ENCODE measurements at regions not wholly inside any gene's neighbourhood (a gene's known extent, or its start where the extent isn't known, plus 50 kb on each side); places are given as distances from the start of the nearest gene placed in this dataset.

DNA sequence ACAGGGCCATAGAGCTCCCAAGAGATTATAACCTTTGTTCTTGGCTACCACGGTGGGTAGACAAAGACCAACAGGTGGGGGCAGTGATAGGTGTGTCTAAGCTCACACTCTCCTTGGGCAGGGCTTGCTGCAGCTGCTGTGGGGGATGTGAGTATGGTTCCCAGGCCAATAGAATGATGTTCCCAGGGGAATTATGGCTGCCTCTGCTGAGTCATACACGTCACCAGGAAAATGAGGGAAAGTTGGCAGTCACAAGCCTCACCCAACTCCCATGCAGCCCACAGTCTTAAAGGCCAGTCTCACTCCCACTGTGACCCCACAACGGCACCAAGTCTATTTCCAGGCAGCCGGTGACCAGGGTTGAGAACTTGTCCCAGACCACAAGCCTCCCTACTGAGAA is 453.4 kb upstream of the PODXL start:
- TF ChIP-seq MAZ (IDR thresholded peaks at IDR 0.05; ENCODE audit: borderline replicate concordance, low read depth, low read length) (no peak), KDM5A (IDR thresholded peaks at IDR 0.05) (no peak), FOXS1 (CRISPR knock-in tag; IDR thresholded peaks at IDR 0.05) (no peak), ZNF302 (CRISPR knock-in tag; IDR thresholded peaks at IDR 0.05) (no peak), PHF8 (IDR thresholded peaks at IDR 0.05; ENCODE audit: borderline replicate concordance, low read depth) (no peak), EP300 (IDR thresholded peaks at IDR 0.05) (no peak), POLR2A (IDR thresholded peaks at IDR 0.05; ENCODE audit: low read length) (no peak), BHLHE40 (IDR thresholded peaks at IDR 0.05; ENCODE audit: low read depth, low read length) (no peak), RAD21 (conservative IDR thresholded peaks at IDR 0.05 in 1 of 2, IDR thresholded peaks at IDR 0.05 in 1 of 2) (no peak)
- TF ChIP-seq, protein P1, sequence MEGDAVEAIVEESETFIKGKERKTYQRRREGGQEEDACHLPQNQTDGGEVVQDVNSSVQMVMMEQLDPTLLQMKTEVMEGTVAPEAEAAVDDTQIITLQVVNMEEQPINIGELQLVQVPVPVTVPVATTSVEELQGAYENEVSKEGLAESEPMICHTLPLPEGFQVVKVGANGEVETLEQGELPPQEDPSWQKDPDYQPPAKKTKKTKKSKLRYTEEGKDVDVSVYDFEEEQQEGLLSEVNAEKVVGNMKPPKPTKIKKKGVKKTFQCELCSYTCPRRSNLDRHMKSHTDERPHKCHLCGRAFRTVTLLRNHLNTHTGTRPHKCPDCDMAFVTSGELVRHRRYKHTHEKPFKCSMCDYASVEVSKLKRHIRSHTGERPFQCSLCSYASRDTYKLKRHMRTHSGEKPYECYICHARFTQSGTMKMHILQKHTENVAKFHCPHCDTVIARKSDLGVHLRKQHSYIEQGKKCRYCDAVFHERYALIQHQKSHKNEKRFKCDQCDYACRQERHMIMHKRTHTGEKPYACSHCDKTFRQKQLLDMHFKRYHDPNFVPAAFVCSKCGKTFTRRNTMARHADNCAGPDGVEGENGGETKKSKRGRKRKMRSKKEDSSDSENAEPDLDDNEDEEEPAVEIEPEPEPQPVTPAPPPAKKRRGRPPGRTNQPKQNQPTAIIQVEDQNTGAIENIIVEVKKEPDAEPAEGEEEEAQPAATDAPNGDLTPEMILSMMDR (IDR thresholded peaks at IDR 0.05) = no peak
- TF ChIP-seq, protein P2, sequence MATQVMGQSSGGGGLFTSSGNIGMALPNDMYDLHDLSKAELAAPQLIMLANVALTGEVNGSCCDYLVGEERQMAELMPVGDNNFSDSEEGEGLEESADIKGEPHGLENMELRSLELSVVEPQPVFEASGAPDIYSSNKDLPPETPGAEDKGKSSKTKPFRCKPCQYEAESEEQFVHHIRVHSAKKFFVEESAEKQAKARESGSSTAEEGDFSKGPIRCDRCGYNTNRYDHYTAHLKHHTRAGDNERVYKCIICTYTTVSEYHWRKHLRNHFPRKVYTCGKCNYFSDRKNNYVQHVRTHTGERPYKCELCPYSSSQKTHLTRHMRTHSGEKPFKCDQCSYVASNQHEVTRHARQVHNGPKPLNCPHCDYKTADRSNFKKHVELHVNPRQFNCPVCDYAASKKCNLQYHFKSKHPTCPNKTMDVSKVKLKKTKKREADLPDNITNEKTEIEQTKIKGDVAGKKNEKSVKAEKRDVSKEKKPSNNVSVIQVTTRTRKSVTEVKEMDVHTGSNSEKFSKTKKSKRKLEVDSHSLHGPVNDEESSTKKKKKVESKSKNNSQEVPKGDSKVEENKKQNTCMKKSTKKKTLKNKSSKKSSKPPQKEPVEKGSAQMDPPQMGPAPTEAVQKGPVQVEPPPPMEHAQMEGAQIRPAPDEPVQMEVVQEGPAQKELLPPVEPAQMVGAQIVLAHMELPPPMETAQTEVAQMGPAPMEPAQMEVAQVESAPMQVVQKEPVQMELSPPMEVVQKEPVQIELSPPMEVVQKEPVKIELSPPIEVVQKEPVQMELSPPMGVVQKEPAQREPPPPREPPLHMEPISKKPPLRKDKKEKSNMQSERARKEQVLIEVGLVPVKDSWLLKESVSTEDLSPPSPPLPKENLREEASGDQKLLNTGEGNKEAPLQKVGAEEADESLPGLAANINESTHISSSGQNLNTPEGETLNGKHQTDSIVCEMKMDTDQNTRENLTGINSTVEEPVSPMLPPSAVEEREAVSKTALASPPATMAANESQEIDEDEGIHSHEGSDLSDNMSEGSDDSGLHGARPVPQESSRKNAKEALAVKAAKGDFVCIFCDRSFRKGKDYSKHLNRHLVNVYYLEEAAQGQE (IDR thresholded peaks at IDR 0.05) = no peak

Data from A549 (cell line).